Left ventricle myocardium inferior (tissue), 1 donor: ENCODE measurements at regions not wholly inside any gene's neighbourhood (a gene's known extent, or its start where the extent isn't known, plus 50 kb on each side); places are given as distances from the start of the nearest gene placed in this dataset.

ENCODE experiments used
- DNase-seq: peaks from one replicate; pipeline ENCODE4 v3.0.0-alpha.2; 2020
- H3K27ac ChIP-seq: fragments of 200-600 bp; replicated peaks from 2 replicates; pipeline ENCODE4 v1.8.0; 2021
- H3K27me3 ChIP-seq: fragments of 200-600 bp; 2 replicates; pipeline ENCODE4 v1.8.0; 2021; ENCODE audit warnings: low read depth
- H3K36me3 ChIP-seq: fragments of 200-600 bp; 2 replicates; pipeline ENCODE4 v1.8.0; 2021
- H3K4me1 ChIP-seq: fragments of 200-600 bp; 2 replicates; pipeline ENCODE4 v1.8.0; 2021
- H3K4me3 ChIP-seq: fragments of 200-600 bp; 2 replicates; pipeline ENCODE4 v1.8.0; 2021; ENCODE audit warnings: mild to moderate bottlenecking, moderate library complexity
- H3K9me3 ChIP-seq: fragments of 200-600 bp; replicated peaks from 2 replicates; pipeline ENCODE4 v1.8.0; 2021
- intact Hi-C: fragments of 100-400 bp; cut with micrococcal nuclease; formaldehyde crosslinking; loops from one replicate; pipeline ENCODE4 v1.11.0; 2022
- TF ChIP-seq, protein P1 (sequence below): fragments of 200-600 bp; IDR thresholded peaks from 2 replicates; pipeline ENCODE4 v1.8.0; 2021; ENCODE audit warnings: antibody characterized with exemption, mild to moderate bottlenecking, borderline replicate concordance
- donor health status: DM: no; HTN: yes; CAD: no; lungs with severe emphysema.

DNA sequence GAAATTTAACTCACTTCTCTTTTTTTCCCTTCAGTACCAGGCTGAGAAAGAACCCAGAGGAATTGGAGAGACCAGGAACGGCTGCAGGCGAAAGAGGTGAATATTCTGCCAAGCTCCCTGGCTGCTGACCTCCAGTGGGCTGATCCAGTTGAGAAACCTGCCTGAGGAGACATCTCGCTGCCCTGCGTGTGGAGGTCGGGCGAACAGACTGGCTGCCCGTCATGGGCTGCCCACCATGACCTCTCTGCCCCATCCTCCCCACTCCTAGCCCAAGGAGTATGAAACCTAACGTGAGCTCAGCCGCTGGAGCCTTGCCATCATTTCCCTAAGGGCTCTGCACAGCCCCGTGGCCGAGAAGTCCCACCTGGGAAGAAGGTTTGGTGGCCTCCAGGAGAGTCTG is 148.8 kb upstream of the SALL3 start:
- Histone ChIP-seq H3K9me3 (no peaks in the 10 kb centered on the region), H3K4me3 (no peak overlapping the region), H3K27ac (no peak overlapping the region), H3K4me1 (no peaks in the 10 kb centered on the region), H3K36me3 (no peaks in the 10 kb centered on the region), H3K27me3 (peaks cover 54% of the 10 kb centered on the region)
- DNase-seq = no peak
- TF ChIP-seq, protein P1, sequence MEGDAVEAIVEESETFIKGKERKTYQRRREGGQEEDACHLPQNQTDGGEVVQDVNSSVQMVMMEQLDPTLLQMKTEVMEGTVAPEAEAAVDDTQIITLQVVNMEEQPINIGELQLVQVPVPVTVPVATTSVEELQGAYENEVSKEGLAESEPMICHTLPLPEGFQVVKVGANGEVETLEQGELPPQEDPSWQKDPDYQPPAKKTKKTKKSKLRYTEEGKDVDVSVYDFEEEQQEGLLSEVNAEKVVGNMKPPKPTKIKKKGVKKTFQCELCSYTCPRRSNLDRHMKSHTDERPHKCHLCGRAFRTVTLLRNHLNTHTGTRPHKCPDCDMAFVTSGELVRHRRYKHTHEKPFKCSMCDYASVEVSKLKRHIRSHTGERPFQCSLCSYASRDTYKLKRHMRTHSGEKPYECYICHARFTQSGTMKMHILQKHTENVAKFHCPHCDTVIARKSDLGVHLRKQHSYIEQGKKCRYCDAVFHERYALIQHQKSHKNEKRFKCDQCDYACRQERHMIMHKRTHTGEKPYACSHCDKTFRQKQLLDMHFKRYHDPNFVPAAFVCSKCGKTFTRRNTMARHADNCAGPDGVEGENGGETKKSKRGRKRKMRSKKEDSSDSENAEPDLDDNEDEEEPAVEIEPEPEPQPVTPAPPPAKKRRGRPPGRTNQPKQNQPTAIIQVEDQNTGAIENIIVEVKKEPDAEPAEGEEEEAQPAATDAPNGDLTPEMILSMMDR = no peak
- intact Hi-C loops = no loop called here

DNA sequence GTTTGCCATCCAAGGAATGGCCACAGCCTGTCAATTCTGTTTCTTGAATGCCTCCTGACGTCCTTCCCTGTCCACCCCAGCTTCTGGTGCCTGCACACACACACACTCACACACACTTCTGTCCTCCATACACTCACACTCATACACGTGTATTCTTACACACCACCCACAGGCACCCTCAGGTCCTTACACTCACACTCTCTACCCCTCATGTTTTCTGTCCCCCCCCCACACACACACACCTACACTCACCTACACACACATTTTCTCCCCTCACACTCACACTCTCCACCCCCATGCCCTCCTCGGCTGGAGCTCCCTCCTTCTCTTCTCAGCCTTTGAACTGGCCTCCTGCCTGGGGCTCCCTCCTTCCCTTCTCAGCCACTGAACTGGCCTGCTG is 148.0 kb upstream of the SALL3 start:
- no peak overlapping the region for H3K4me3 ChIP-seq
- DNase-seq = no peak
- peaks cover 51% of the 10 kb centered on the region for H3K27me3 ChIP-seq
- H3K27ac ChIP-seq = no peak overlapping the region
- H3K36me3 ChIP-seq = no peaks in the 10 kb centered on the region
- H3K9me3 ChIP-seq = no peaks in the 10 kb centered on the region
- H3K4me1 ChIP-seq = no peaks in the 10 kb centered on the region
- intact Hi-C loops = no loop called here
- TF ChIP-seq, protein P1 = no peak

DNA sequence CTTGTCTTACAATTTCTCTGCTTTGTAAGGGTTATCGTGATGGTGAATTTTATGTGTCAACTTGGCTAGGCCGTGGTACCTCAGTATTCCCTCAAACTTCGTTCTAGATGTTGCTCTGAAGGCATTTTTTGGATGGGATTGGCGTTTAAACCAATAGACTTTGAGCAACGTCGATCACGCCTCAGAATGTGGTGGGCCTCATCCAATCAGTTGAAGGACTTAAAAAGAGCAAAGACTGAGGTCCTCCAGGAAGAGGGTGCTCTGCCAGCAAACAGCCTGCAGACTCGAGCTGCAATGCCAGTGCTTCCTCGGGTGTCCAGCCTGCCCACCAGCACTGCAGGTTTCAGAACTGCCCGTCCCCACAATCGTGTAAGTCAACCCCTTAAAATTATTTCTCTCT is 145.8 kb upstream of the SALL3 start:
- H3K4me3 ChIP-seq = no peak overlapping the region
- TF ChIP-seq, protein P1 = no peak
- no peak for DNase-seq
- H3K27ac ChIP-seq = no peak overlapping the region
- no peaks in the 10 kb centered on the region for H3K4me1 ChIP-seq
- intact Hi-C loops = no loop called here
- no peaks in the 10 kb centered on the region for H3K36me3 ChIP-seq
- no peaks in the 10 kb centered on the region for H3K9me3 ChIP-seq
- H3K27me3 ChIP-seq = peaks cover 31% of the 10 kb centered on the region

DNA sequence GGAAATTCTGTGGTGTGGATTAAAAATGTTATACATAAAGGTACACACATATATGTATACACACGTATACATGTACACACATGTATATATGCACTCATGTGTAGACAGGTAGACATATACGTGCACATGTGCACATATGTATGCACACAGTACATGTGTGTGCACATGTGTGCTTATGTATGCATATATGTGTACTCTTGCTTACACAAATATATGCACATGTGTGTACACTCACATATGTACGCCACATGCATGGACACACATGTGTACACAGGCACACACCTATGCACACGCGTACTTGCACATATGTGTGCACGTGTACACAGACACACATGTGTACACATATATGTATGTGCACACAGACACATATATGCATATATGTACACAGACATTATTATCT is 142.8 kb upstream of the SALL3 start:
- H3K9me3 ChIP-seq = no peaks in the 10 kb centered on the region
- TF ChIP-seq, protein P1 = no peak
- H3K27ac ChIP-seq = no peak overlapping the region
- no peak for DNase-seq
- H3K4me3 ChIP-seq = no peak overlapping the region
- intact Hi-C loops = no loop called here
- H3K4me1 ChIP-seq = no peaks in the 10 kb centered on the region
- H3K27me3 ChIP-seq = peaks cover 11% of the 10 kb centered on the region
- no peaks in the 10 kb centered on the region for H3K36me3 ChIP-seq

DNA sequence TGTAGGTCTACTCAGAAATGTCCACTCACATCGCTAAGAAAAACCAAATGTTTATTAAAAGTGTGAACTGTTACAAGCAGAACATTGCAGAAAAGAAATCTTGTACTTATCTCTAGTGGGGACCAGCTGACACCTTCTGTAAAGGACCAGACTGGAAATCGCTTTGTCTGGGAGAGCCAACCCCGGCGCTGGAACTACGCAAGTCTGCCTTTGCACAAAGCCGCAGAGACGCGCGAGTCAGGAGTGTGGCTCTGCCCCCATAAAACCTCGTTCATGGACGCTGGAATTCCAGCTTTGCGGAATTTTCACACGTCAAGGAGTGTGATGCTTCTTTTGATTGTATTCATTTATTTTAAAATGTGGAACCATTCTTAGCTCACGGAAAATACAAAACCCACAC is 141.9 kb upstream of the SALL3 start:
- TF ChIP-seq, protein P1 = no peak
- H3K27ac ChIP-seq = no peak overlapping the region
- H3K27me3 ChIP-seq = peaks cover 11% of the 10 kb centered on the region
- DNase-seq = no peak
- H3K9me3 ChIP-seq = peaks cover 9% of the 10 kb centered on the region
- no peaks in the 10 kb centered on the region for H3K4me1 ChIP-seq
- intact Hi-C loops = no loop called here
- no peak overlapping the region for H3K4me3 ChIP-seq
- no peaks in the 10 kb centered on the region for H3K36me3 ChIP-seq

DNA sequence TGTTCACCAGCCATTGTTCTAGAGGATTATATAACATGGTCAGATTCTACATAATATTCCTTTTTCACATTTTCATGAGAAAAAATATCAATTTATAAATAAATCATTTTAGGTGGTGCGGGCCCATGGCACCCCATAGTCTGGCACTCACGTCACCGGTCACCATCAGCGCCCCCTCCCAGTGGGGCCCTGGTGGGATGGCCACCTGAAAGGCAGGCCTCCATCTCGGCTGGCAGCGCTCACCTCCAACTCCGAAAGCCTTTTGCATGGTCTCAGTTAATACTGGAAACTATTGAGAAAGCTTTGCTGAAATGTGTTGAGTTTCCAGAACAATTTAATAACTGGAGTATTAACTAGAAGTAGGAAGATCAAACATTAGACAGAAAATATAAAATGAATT is 141.4 kb upstream of the SALL3 start:
- H3K27me3 ChIP-seq = peaks cover 8% of the 10 kb centered on the region
- H3K36me3 ChIP-seq = no peaks in the 10 kb centered on the region
- no peak for DNase-seq
- H3K4me1 ChIP-seq = no peaks in the 10 kb centered on the region
- intact Hi-C loops = no loop called here
- TF ChIP-seq, protein P1 = no peak
- no peak overlapping the region for H3K27ac ChIP-seq
- peaks cover 10% of the 10 kb centered on the region for H3K9me3 ChIP-seq
- no peak overlapping the region for H3K4me3 ChIP-seq
